ENCODE measurements at regions not wholly inside any gene's neighbourhood (a gene's known extent, or its start where the extent isn't known, plus 50 kb on each side); places are given as distances from the start of the nearest gene placed in this dataset.

GRCh38 chr6:114450631-114451030, 107.8 kb upstream of the HS3ST5 start (continued):
- TF ChIP-seq SMAD5 (IDR thresholded peaks at IDR 0.05; ENCODE audit: low read depth) (no peak), POLR2A (IDR thresholded peaks at IDR 0.05; ENCODE audit: low read depth, low read length) (no peak), ELK1 (IDR thresholded peaks at IDR 0.05; ENCODE audit: low read depth, low read length) (no peak), CREM (IDR thresholded peaks at IDR 0.05; ENCODE audit: low read depth) (no peak)

GRCh38 chr6:114449659-114450058, 106.8 kb upstream of the HS3ST5 start:
- Histone ChIP-seq H3K4me3 (no peak overlapping the region), H3K4me1 (ENCODE audit: control insufficient read depth, insufficient read depth, low read length) (no peaks in the 10 kb centered on the region), H3K36me3 (ENCODE audit: control insufficient read depth in 2 of 2, insufficient read depth in 2 of 2, low read length in 1 of 2) (no peaks in the 10 kb centered on the region), H3K9me3 (replicated peaks; ENCODE audit: control insufficient read depth, insufficient read depth, low read length) (no peaks in the 10 kb centered on the region), H3K27ac (ENCODE audit: control insufficient read depth, insufficient read depth) (no peak overlapping the region), H2AFZ (ENCODE audit: control insufficient read depth, low read depth, low read length) (no peak overlapping the region), H3K9ac (ENCODE audit: control insufficient read depth, insufficient read depth, low read length) (no peak overlapping the region), H4K20me1 (ENCODE audit: control insufficient read depth, insufficient read depth) (no peaks in the 10 kb centered on the region), H3K4me2 (ENCODE audit: control insufficient read depth, insufficient read depth) (no peak overlapping the region), H3K27me3 (replicated peaks in 1 of 2; ENCODE audit: control insufficient read depth in 2 of 2, insufficient read depth in 2 of 2, low read length in 1 of 2) (no peaks in the 10 kb centered on the region), H3K79me2 (ENCODE audit: control insufficient read depth, insufficient read depth, low read length) (no peaks in the 10 kb centered on the region)
- in situ Hi-C loops (cut with MboI): no loop called here
- no peak for DNase-seq (ENCODE audit: low read depth, low spot score)
- no peak for ATAC-seq
- CTCF ChIA-PET: interaction anchor here (0.6 to 1.2 kb wide), 2 partner anchors 9 to 602 kb away, joined by 3 read pairs; no protein-coding TSS in a partner anchor
- no TSS peak for BruUV-seq (replicated peaks)
- FAIRE-seq: no peak
- POLR2A ChIA-PET: no interaction called here
- SMC1A ChIA-PET (ENCODE audit: uncharacterized antibody, unreplicated experiment): interaction anchor here (1.5 kb wide), 1 partner anchor 20 kb away, joined by 3 read pairs; no protein-coding TSS in a partner anchor
- RAD21 ChIA-PET (ENCODE audit: unreplicated experiment): no interaction called here
- intact Hi-C loops (cut with micrococcal nuclease; ENCODE audit: unreplicated experiment): no loop called here
- TF ChIP-seq YBX1 (IDR thresholded peaks at IDR 0.05) (no peak), HDAC2 (IDR thresholded peaks at IDR 0.05) (no peak), KDM1A (IDR thresholded peaks at IDR 0.05; ENCODE audit: borderline replicate concordance) (no peak), ZZZ3 (IDR thresholded peaks at IDR 0.05; ENCODE audit: control insufficient read depth, insufficient read length, low read depth) (no peak), ZNF622 (IDR thresholded peaks at IDR 0.05) (no peak), ESRRA (IDR thresholded peaks at IDR 0.05; ENCODE audit: low read length) (no peak), RELB (IDR thresholded peaks at IDR 0.05; ENCODE audit: low read depth) (no peak), SKIL (IDR thresholded peaks at IDR 0.05; ENCODE audit: low read depth, poor library complexity, severe bottlenecking) (no peak), IKZF2 (IDR thresholded peaks at IDR 0.05) (no peak), RAD21 (IDR thresholded peaks at IDR 0.05; ENCODE audit: insufficient read depth, low read depth, low read length) (no peak), JUND (IDR thresholded peaks at IDR 0.05; ENCODE audit: low read depth, low read length) (no peak), RBBP5 (conservative IDR thresholded peaks at IDR 0.05) (no peak), POLR2AphosphoS2 (IDR thresholded peaks at IDR 0.05; ENCODE audit: low read depth, low read length) (no peak), POLR2AphosphoS5 (IDR thresholded peaks at IDR 0.05; ENCODE audit: low read length) (no peak), MLLT1 (IDR thresholded peaks at IDR 0.05) (no peak)
